HCT116 (cell line): ENCODE measurements at regions not wholly inside any gene's neighbourhood (a gene's known extent, or its start where the extent isn't known, plus 50 kb on each side); places are given as distances from the start of the nearest gene placed in this dataset.

Source experiments
- ATAC-seq: fragments of 200-7000 bp; cut with Tn5 transposase; 2 replicates; pipeline ENCODE4 v1.9.1; 2020; ENCODE audit warnings: mild to moderate bottlenecking, moderate library complexity
- BruUV-seq: library from RNA; stranded (reverse); fragments of 400-500 nt; replicated peaks from 2 replicates; lab custom pipeline; 2021; lab: Mats Ljungman, UMichigan
- CTCF ChIA-PET: fragments of 300-600 bp; sonication (Branson Sonifier 250); formaldehyde crosslinking; loops from one replicate; lab custom pipeline; 2021; ENCODE audit warnings: antibody characterized with exemption; lab: Charles Lee
- POLR2A ChIA-PET: fragments of 300-600, 350-600 bp; sonication (Branson Sonifier 250); formaldehyde crosslinking; loops from one replicate; lab custom pipeline; 2021; ENCODE audit warnings: antibody characterized with exemption; lab: Charles Lee
- RAD21 ChIA-PET, 2 experiments: fragments of 300-600 bp; sonication (Branson Sonifier 250); formaldehyde crosslinking; loops; one replicate each; lab custom pipeline; 2023; ENCODE audit warnings: low total read pairs in 2 of 2; ENCODE audit not compliant: uncharacterized antibody in 2 of 2, unreplicated experiment in 2 of 2, low non-redundant PET in 1 of 2; lab: Charles Lee
- DNase-seq: peaks from one replicate; pipeline ENCODE4 v3.0.0-alpha.2; 2010; ENCODE audit warnings: low read depth, low spot score
- H2AFZ ChIP-seq: fragments of 200-600 bp; shearing (Covaris generic), sonication (generic); 2 replicates; pipeline ENCODE4 v1.6.1; 2017; ENCODE audit warnings: low read depth, mixed run types, mixed read lengths, antibody characterized with exemption, low read length; ENCODE audit not compliant: poor library complexity, severe bottlenecking
- H3K27ac ChIP-seq: 2 replicates; pipeline ENCODE4 v1.5.1; 2012; ENCODE audit warnings: low read depth, low read length
- H3K27me3 ChIP-seq: fragments of 200-600 bp; sonication (generic); 2 replicates; pipeline ENCODE4 v1.6.1; 2016; ENCODE audit warnings: mixed run types, low read length, mixed read lengths; ENCODE audit not compliant: insufficient read depth
- H3K36me3 ChIP-seq, 2 experiments: fragments of 200-500 bp in 1 of 2; fragments of 200-600 bp in 1 of 2; sonication (Bioruptor generic) in 1 of 2; sonication (generic) in 1 of 2; 2 replicates each; pipeline versions ENCODE4 v1.5.1 to v1.6.1; 2014 to 2016; ENCODE audit warnings: low read length in 2 of 2, inconsistent platforms in 1 of 2, mixed read lengths in 1 of 2, mixed run types in 1 of 2; ENCODE audit not compliant: insufficient read depth in 2 of 2, control insufficient read depth in 1 of 2
- H3K4me1 ChIP-seq, 2 experiments: fragments of 200-600 bp in 1 of 2; sonication (generic) in 1 of 2; 2 replicates each; pipeline versions ENCODE4 v1.5.1 to v1.6.1; 2012 to 2017; ENCODE audit warnings: low read length in 2 of 2, inconsistent platforms in 1 of 2, mild to moderate bottlenecking in 1 of 2, mixed read lengths in 1 of 2, mixed run types in 1 of 2, moderate library complexity in 1 of 2; ENCODE audit not compliant: insufficient read depth in 2 of 2, control insufficient read depth in 1 of 2
- H3K4me2 ChIP-seq: fragments of 200-600 bp; sonication (generic); 2 replicates; pipeline ENCODE4 v1.6.1; 2017; ENCODE audit warnings: mixed run types, low read length, mixed read lengths
- H3K4me3 ChIP-seq, 2 experiments: fragments of 200-600 bp in 1 of 2; sonication (generic) in 1 of 2; replicated peaks in 1 of 2; 2 replicates each; pipeline ENCODE4 v1.5.1; 2011 to 2016; ENCODE audit warnings: low read length in 2 of 2, control low read depth in 1 of 2, low read depth in 1 of 2, mild to moderate bottlenecking in 1 of 2, mixed read lengths in 1 of 2, mixed run types in 1 of 2
- H3K79me2 ChIP-seq: fragments of 200-600 bp; sonication (generic); 2 replicates; pipeline ENCODE4 v1.6.1; 2017; ENCODE audit warnings: mild to moderate bottlenecking, mixed run types, low read length, moderate library complexity, mixed read lengths; ENCODE audit not compliant: insufficient read depth
- H3K9ac ChIP-seq: fragments of 200-600 bp; sonication (generic); 2 replicates; pipeline ENCODE4 v1.6.1; 2016; ENCODE audit warnings: low read length, mixed read lengths
- H3K9me2 ChIP-seq: fragments of 200-600 bp; sonication (generic), shearing (Covaris generic); 2 replicates; pipeline ENCODE4 v1.6.1; 2017; ENCODE audit warnings: mixed run types, mild to moderate bottlenecking, moderate library complexity; ENCODE audit not compliant: insufficient read depth
- H3K9me3 ChIP-seq, 2 experiments: fragments of 200-500 bp in 1 of 2; fragments of 200-600 bp in 1 of 2; sonication (Bioruptor generic) in 1 of 2; sonication (generic) in 1 of 2; 2 replicates each; pipeline ENCODE4 v1.6.1; 2014 to 2017; ENCODE audit warnings: low read length in 2 of 2, mixed read lengths in 2 of 2, inconsistent platforms in 1 of 2, low read depth in 1 of 2, mild to moderate bottlenecking in 1 of 2, mixed run types in 1 of 2, moderate library complexity in 1 of 2; ENCODE audit not compliant: control insufficient read depth in 1 of 2, insufficient read depth in 1 of 2
- H4K20me1 ChIP-seq: fragments of 200-600 bp; sonication (generic), shearing (Covaris generic); 2 replicates; pipeline ENCODE4 v1.6.1; 2017; ENCODE audit warnings: mixed run types, mild to moderate bottlenecking, moderate library complexity; ENCODE audit not compliant: insufficient read depth
- EZH2 ChIP-seq: fragments of 200-600 bp; sonication (generic); IDR thresholded peaks from 2 replicates; pipeline ENCODE4 v1.6.1; 2017; ENCODE audit warnings: antibody characterized with exemption, mixed run types
- EZH2phosphoT487 ChIP-seq: fragments of 200-600 bp; IDR thresholded peaks from 2 replicates; pipeline ENCODE4 v1.6.1; 2018; ENCODE audit warnings: antibody characterized with exemption, borderline replicate concordance
- RAD21 ChIP-seq: IDR thresholded peaks from 2 replicates; pipeline ENCODE4 v1.6.1; 2012; ENCODE audit warnings: low read depth, mild to moderate bottlenecking
- TCF7L2 ChIP-seq: IDR thresholded peaks from 2 replicates; pipeline ENCODE4 v1.7.0; 2011; ENCODE audit warnings: borderline replicate concordance, inconsistent platforms; ENCODE audit not compliant: insufficient read depth, insufficient read length; ENCODE audit errors: extremely low read depth
- YY1 ChIP-seq: IDR thresholded peaks from 2 replicates; pipeline ENCODE4 v1.6.1; 2011; ENCODE audit warnings: low read length, low read depth, moderate library complexity, mild to moderate bottlenecking; ENCODE audit not compliant: insufficient replicate concordance; ENCODE audit errors: extremely low read depth
- ZFX ChIP-seq: fragments of 450-650 bp; IDR thresholded peaks from 2 replicates; pipeline ENCODE4 v1.6.1; 2017
- intact Hi-C: fragments of 100-400 bp; cut with micrococcal nuclease; formaldehyde crosslinking; loops from 2 replicates; pipeline ENCODE4 v1.10.0; 2022
- TF ChIP-seq, protein P1 (sequence below): IDR thresholded peaks from 2 replicates; pipeline ENCODE4 v1.6.1; 2012
- TF ChIP-seq, protein P2 (sequence below): IDR thresholded peaks from 2 replicates; pipeline ENCODE4 v1.6.1; 2011; ENCODE audit warnings: mild to moderate bottlenecking, low read length, moderate library complexity; ENCODE audit not compliant: insufficient replicate concordance; ENCODE audit errors: extremely low read depth

DNA sequence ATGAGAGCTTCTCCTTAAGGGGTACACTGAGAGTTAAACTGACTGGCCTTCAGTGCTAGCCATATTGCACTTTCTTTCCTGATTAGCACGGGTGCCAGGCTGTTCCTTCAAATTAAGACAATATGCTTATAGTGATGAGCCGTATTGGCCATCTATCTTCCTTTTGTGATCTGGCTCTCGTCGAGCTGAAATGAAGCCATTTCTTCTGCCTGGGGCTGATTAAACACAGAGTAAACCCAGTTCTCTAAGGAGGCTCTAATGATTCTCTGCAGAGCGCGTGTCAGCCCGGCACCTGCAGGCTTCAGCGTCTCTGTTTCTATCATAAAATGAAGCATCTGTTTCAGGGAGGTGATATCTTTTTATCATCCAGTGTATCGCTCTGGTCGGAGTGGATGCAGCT is 107.5 kb upstream of the NR2F2 start:
- H3K79me2 ChIP-seq = no peaks in the 10 kb centered on the region
- H3K36me3 ChIP-seq = no peaks in the 10 kb centered on the region
- ChIA-PET CTCF (no interaction called here), POLR2A (no interaction called here), RAD21 (no interaction called here)
- H2AFZ ChIP-seq = no peak overlapping the region
- H3K9ac ChIP-seq = no peak overlapping the region
- H3K4me1 ChIP-seq = peaks cover 0 to 5% of the 10 kb centered on the region in 2 experiments; a peak in 1 of 4 replicates
- no TSS peak for BruUV-seq
- no peaks in the 10 kb centered on the region for H4K20me1 ChIP-seq
- intact Hi-C loops = no loop called here
- no peak for ATAC-seq
- H3K4me3 ChIP-seq = no peak overlapping the region
- H3K4me2 ChIP-seq = no peak overlapping the region
- no peak for DNase-seq
- H3K9me2 ChIP-seq = no peaks in the 10 kb centered on the region
- TF ChIP-seq YY1 = no peak
- TF ChIP-seq ZFX = no peak
- H3K27me3 ChIP-seq = no peaks in the 10 kb centered on the region
- no peaks in the 10 kb centered on the region for H3K9me3 ChIP-seq
- no peak overlapping the region for H3K27ac ChIP-seq

DNA sequence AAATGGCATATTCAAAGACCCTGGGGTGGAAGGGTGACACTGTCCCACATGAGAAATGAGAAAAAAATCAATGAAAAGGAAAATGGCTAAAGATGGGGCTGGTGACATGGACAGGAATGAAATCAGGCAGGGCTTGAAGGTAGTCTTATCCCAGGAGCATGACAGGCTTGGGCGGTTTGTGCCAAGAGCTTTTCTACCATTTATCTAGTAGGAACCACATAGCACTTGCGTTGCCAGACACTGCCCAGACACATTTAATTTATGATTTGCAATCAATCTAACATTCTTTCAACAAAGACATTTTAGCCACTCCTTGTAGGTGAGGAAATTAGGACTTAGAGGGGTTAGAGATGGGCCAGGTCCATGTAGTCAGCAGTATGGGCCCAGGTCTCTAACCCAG is 106.6 kb upstream of the NR2F2 start:
- H3K4me3 ChIP-seq = no peak overlapping the region
- no peaks in the 10 kb centered on the region for H3K36me3 ChIP-seq
- H3K4me1 ChIP-seq = peaks cover 0 to 5% of the 10 kb centered on the region in 2 experiments; a peak in 1 of 4 replicates
- no peak for DNase-seq
- TF ChIP-seq EZH2 (no peak), RAD21 (no peak), YY1 (no peak), EZH2phosphoT487 (no peak), TCF7L2 (no peak)
- TF ChIP-seq, protein P1, sequence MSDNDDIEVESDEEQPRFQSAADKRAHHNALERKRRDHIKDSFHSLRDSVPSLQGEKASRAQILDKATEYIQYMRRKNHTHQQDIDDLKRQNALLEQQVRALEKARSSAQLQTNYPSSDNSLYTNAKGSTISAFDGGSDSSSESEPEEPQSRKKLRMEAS = no peak
- TF ChIP-seq, protein P2, sequence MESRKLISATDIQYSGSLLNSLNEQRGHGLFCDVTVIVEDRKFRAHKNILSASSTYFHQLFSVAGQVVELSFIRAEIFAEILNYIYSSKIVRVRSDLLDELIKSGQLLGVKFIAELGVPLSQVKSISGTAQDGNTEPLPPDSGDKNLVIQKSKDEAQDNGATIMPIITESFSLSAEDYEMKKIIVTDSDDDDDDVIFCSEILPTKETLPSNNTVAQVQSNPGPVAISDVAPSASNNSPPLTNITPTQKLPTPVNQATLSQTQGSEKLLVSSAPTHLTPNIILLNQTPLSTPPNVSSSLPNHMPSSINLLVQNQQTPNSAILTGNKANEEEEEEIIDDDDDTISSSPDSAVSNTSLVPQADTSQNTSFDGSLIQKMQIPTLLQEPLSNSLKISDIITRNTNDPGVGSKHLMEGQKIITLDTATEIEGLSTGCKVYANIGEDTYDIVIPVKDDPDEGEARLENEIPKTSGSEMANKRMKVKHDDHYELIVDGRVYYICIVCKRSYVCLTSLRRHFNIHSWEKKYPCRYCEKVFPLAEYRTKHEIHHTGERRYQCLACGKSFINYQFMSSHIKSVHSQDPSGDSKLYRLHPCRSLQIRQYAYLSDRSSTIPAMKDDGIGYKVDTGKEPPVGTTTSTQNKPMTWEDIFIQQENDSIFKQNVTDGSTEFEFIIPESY = no peak
- no peaks in the 10 kb centered on the region for H3K9me2 ChIP-seq
- no TSS peak for BruUV-seq
- no peaks in the 10 kb centered on the region for H4K20me1 ChIP-seq
- ChIA-PET POLR2A (no interaction called here), CTCF (no interaction called here), RAD21 (no interaction called here)
- no peaks in the 10 kb centered on the region for H3K27me3 ChIP-seq
- no peak for ATAC-seq
- no peak overlapping the region for H3K27ac ChIP-seq
- no peaks in the 10 kb centered on the region for H3K9me3 ChIP-seq
- no peak overlapping the region for H3K9ac ChIP-seq
- H3K79me2 ChIP-seq = no peaks in the 10 kb centered on the region
- no peak overlapping the region for H3K4me2 ChIP-seq
- H2AFZ ChIP-seq = no peak overlapping the region
- intact Hi-C loops = no loop called here
